D721Med (cell line): ENCODE measurements at regions not wholly inside any gene's neighbourhood (a gene's known extent, or its start where the extent isn't known, plus 50 kb on each side); places are given as distances from the start of the nearest gene placed in this dataset.

Experiments used
- DNase-seq: peaks from one replicate; pipeline ENCODE4 v3.0.0; 2011; ENCODE audit warnings: low spot score; ENCODE audit not compliant: insufficient read length
- FAIRE-seq: peaks from 2 replicates; lab custom pipeline; 2011; peaks lifted over from hg19 to GRCh38; lab: Jason Lieb, UNC
- CTCF ChIP-seq: IDR thresholded peaks from 2 replicates; pipeline ENCODE4 v1.5.1; 2012; ENCODE audit warnings: mild to moderate bottlenecking, control low read depth; ENCODE audit not compliant: insufficient read depth; ENCODE audit errors: missing control alignments

GRCh38 chr3:127089486-127090145, 103.3 kb upstream of the PRR23E start:
- no peak for DNase-seq
- no peak for TF ChIP-seq CTCF
- FAIRE-seq, result no peak

GRCh38 chr3:127090218-127091160, 102.4 kb upstream of the PRR23E start:
- FAIRE-seq, result no peak
- no peak for DNase-seq
- TF ChIP-seq CTCF, result no peak

GRCh38 chr3:127091376-127091775, 101.6 kb upstream of the PRR23E start:
- no peak for TF ChIP-seq CTCF
- DNase-seq (no peak), FAIRE-seq (no peak)

GRCh38 chr3:127092368-127092767, 100.6 kb upstream of the PRR23E start:
- no peak for FAIRE-seq
- no peak for DNase-seq
- no peak for TF ChIP-seq CTCF

- no peak for FAIRE-seq
Measured at GRCh38 chr3:127092776-127093175, 100.2 kb upstream of the PRR23E start.

GRCh38 chr3:127093312-127093711, 99.6 kb upstream of the PRR23E start:
- FAIRE-seq (no peak), DNase-seq (no peak)
- no peak for TF ChIP-seq CTCF

More at GRCh38 chr3:127092776-127093175, 100.2 kb upstream of the PRR23E start:
- no peak for TF ChIP-seq CTCF
- DNase-seq, result no peak
